HEK293 (cell line): ENCODE measurements at regions not wholly inside any gene's neighbourhood (a gene's known extent, or its start where the extent isn't known, plus 50 kb on each side); places are given as distances from the start of the nearest gene placed in this dataset.

ENCODE experiments used
- CTCF ChIA-PET: fragments of 350-600 bp; formaldehyde crosslinking; extraction: SDS; loops from one replicate; lab custom pipeline; 2021; ENCODE audit warnings: antibody characterized with exemption; lab: Yijun Ruan, JAX
- POLR2A ChIA-PET: fragments of 300-600 bp; formaldehyde crosslinking; extraction: SDS; loops from one replicate; lab custom pipeline; 2020; ENCODE audit warnings: antibody characterized with exemption, inconsistent platforms; lab: Yijun Ruan, JAX
- H3K27ac ChIP-seq: fragments of 200-500 bp; sonication (Bioruptor generic); 2 replicates; pipeline ENCODE4 v1.5.1; 2014; ENCODE audit warnings: low read depth, low read length, control low read depth, inconsistent platforms; ENCODE audit errors: extremely low read depth
- H3K36me3 ChIP-seq, 2 experiments: fragments of 200-500 bp in 1 of 2; sonication (Bioruptor generic) in 1 of 2; 1 replicate in 1 of 2; 2 replicates in 1 of 2; pipeline ENCODE4 v1.5.1; 2014 to 2017; ENCODE audit warnings: inconsistent platforms in 2 of 2, low read length in 2 of 2; ENCODE audit not compliant: control insufficient read depth in 2 of 2, insufficient read depth in 1 of 2
- H3K4me1 ChIP-seq: fragments of 200-500 bp; sonication (Bioruptor generic); 2 replicates; pipeline ENCODE4 v1.5.1; 2014; ENCODE audit warnings: mild to moderate bottlenecking, low read length, inconsistent platforms; ENCODE audit not compliant: control insufficient read depth, insufficient read depth
- H3K4me3 ChIP-seq: 2 replicates; pipeline ENCODE4 v1.5.1; 2011; ENCODE audit warnings: low read depth, mild to moderate bottlenecking, control low read depth, low read length, moderate library complexity
- H3K9me3 ChIP-seq: fragments of 200-500 bp; sonication (Bioruptor generic); 2 replicates; pipeline ENCODE4 v1.5.1; 2014; ENCODE audit warnings: low read depth, low read length, inconsistent platforms; ENCODE audit not compliant: control insufficient read depth, insufficient read depth
- GLI4 ChIP-seq: fragments of 450-650 bp; formaldehyde crosslinking; IDR thresholded peaks from 2 replicates; pipeline ENCODE4 v1.5.1; 2016; ENCODE audit warnings: missing biosample characterization, missing genetic modification characterization
- IKZF3 ChIP-seq: fragments of 450-650 bp; IDR thresholded peaks from 2 replicates; pipeline ENCODE4 v1.5.0; 2018; ENCODE audit warnings: missing biosample characterization, mild to moderate bottlenecking, missing genetic modification characterization, moderate library complexity
- KLF16 ChIP-seq: fragments of 450-650 bp; formaldehyde crosslinking; IDR thresholded peaks from 2 replicates; pipeline ENCODE4 v1.5.1; 2017; ENCODE audit warnings: missing biosample characterization, missing genetic modification characterization
- OSR2 ChIP-seq: fragments of 450-650 bp; formaldehyde crosslinking; IDR thresholded peaks from 2 replicates; pipeline ENCODE4 v1.5.1; 2016; ENCODE audit warnings: missing biosample characterization, missing genetic modification characterization
- ZBTB8A ChIP-seq: fragments of 450-650 bp; formaldehyde crosslinking; IDR thresholded peaks from 2 replicates; pipeline ENCODE4 v1.5.1; 2016; ENCODE audit warnings: missing biosample characterization, missing genetic modification characterization
- ZEB2 ChIP-seq: fragments of 450-650 bp; formaldehyde crosslinking; IDR thresholded peaks from 2 replicates; pipeline ENCODE4 v1.5.1; 2016; ENCODE audit warnings: missing biosample characterization, missing genetic modification characterization
- ZIC2 ChIP-seq: fragments of 450-650 bp; formaldehyde crosslinking; IDR thresholded peaks from 2 replicates; pipeline ENCODE4 v1.5.1; 2016; ENCODE audit warnings: missing biosample characterization, missing genetic modification characterization
- ZNF10 ChIP-seq: fragments of 450-650 bp; formaldehyde crosslinking; IDR thresholded peaks from 2 replicates; pipeline ENCODE4 v1.5.1; 2017; ENCODE audit warnings: missing biosample characterization, missing genetic modification characterization
- ZNF132 ChIP-seq: fragments of 450-650 bp; formaldehyde crosslinking; IDR thresholded peaks from 2 replicates; pipeline ENCODE4 v1.5.1; 2017; ENCODE audit warnings: missing biosample characterization, missing genetic modification characterization, borderline replicate concordance
- ZNF146 ChIP-seq: fragments of 450-650 bp; formaldehyde crosslinking; IDR thresholded peaks from 2 replicates; pipeline ENCODE4 v1.5.1; 2016; ENCODE audit warnings: missing biosample characterization, missing genetic modification characterization
- ZNF19 ChIP-seq: fragments of 450-650 bp; formaldehyde crosslinking; IDR thresholded peaks from 2 replicates; pipeline ENCODE4; 2016; ENCODE audit warnings: missing biosample characterization, missing genetic modification characterization, low read depth
- ZNF416 ChIP-seq: fragments of 450-650 bp; formaldehyde crosslinking; IDR thresholded peaks from 2 replicates; pipeline ENCODE4 v1.5.1; 2016; ENCODE audit warnings: missing biosample characterization, missing genetic modification characterization
- ZNF510 ChIP-seq: fragments of 450-650 bp; formaldehyde crosslinking; IDR thresholded peaks from 2 replicates; pipeline ENCODE4 v1.5.1; 2018; ENCODE audit warnings: mild to moderate bottlenecking, missing genetic modification characterization, missing biosample characterization; ENCODE audit not compliant: insufficient replicate concordance
- ZNF514 ChIP-seq: fragments of 450-650 bp; formaldehyde crosslinking; IDR thresholded peaks from 2 replicates; pipeline ENCODE4 v1.5.1; 2016; ENCODE audit warnings: missing biosample characterization, missing genetic modification characterization
- ZNF518A ChIP-seq: fragments of 450-650 bp; formaldehyde crosslinking; conservative IDR thresholded peaks from 2 replicates; pipeline ENCODE4 v1.5.1; 2016; ENCODE audit warnings: low read depth, missing biosample characterization, missing genetic modification characterization
- ZNF561 ChIP-seq: fragments of 450-650 bp; IDR thresholded peaks from 2 replicates; pipeline ENCODE4 v1.5.1; 2018; ENCODE audit warnings: missing biosample characterization, missing genetic modification characterization, borderline replicate concordance
- ZNF626 ChIP-seq: fragments of 450-650 bp; sonication (Bioruptor Pico); formaldehyde crosslinking; IDR thresholded peaks from 2 replicates; pipeline ENCODE4 v1.5.1; 2018; ENCODE audit warnings: missing biosample characterization, missing genetic modification characterization, inconsistent platforms
- TF ChIP-seq, protein P1 (sequence below): fragments of 450-650 bp; formaldehyde crosslinking; IDR thresholded peaks from 2 replicates; pipeline ENCODE4 v1.5.1; 2016; ENCODE audit warnings: missing biosample characterization, missing genetic modification characterization
- TF ChIP-seq, protein P2 (sequence below): fragments of 450-650 bp; formaldehyde crosslinking; IDR thresholded peaks from 2 replicates; pipeline ENCODE4 v1.5.1; 2016; ENCODE audit warnings: missing biosample characterization, missing genetic modification characterization

GRCh38 chr11:128310005-128310404 is 277.4 kb downstream of the ETS1 start (continued):
- TF ChIP-seq ZEB2 (tag by site-specific recombination) (no peak), ZNF10 (no peak)

GRCh38 chr11:128308794-128309193 is 278.6 kb downstream of the ETS1 start:
- TF ChIP-seq ZNF626 (tag by site-specific recombination) (no peak), ZNF416 (tag by site-specific recombination) (no peak), ZNF518A (tag by site-specific recombination) (no peak), ZNF510 (tag by site-specific recombination) (no peak), ZNF514 (tag by site-specific recombination) (no peak), ZIC2 (no peak), OSR2 (tag by site-specific recombination) (no peak), ZNF10 (no peak), ZNF132 (tag by site-specific recombination) (no peak), IKZF3 (tag by site-specific recombination) (no peak)
- TF ChIP-seq, protein P1, sequence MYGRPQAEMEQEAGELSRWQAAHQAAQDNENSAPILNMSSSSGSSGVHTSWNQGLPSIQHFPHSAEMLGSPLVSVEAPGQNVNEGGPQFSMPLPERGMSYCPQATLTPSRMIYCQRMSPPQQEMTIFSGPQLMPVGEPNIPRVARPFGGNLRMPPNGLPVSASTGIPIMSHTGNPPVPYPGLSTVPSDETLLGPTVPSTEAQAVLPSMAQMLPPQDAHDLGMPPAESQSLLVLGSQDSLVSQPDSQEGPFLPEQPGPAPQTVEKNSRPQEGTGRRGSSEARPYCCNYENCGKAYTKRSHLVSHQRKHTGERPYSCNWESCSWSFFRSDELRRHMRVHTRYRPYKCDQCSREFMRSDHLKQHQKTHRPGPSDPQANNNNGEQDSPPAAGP: no peak
- TF ChIP-seq, protein P2, sequence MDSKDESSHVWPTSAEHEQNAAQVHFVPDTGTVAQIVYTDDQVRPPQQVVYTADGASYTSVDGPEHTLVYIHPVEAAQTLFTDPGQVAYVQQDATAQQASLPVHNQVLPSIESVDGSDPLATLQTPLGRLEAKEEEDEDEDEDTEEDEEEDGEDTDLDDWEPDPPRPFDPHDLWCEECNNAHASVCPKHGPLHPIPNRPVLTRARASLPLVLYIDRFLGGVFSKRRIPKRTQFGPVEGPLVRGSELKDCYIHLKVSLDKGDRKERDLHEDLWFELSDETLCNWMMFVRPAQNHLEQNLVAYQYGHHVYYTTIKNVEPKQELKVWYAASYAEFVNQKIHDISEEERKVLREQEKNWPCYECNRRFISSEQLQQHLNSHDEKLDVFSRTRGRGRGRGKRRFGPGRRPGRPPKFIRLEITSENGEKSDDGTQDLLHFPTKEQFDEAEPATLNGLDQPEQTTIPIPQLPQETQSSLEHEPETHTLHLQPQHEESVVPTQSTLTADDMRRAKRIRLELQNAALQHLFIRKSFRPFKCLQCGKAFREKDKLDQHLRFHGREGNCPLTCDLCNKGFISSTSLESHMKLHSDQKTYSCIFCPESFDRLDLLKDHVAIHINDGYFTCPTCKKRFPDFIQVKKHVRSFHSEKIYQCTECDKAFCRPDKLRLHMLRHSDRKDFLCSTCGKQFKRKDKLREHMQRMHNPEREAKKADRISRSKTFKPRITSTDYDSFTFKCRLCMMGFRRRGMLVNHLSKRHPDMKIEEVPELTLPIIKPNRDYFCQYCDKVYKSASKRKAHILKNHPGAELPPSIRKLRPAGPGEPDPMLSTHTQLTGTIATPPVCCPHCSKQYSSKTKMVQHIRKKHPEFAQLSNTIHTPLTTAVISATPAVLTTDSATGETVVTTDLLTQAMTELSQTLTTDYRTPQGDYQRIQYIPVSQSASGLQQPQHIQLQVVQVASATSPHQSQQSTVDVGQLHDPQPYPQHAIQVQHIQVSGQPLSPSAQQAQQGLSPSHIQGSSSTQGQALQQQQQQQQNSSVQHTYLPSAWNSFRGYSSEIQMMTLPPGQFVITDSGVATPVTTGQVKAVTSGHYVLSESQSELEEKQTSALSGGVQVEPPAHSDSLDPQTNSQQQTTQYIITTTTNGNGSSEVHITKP (tag by site-specific recombination): no peak
- Histone ChIP-seq H3K27ac (no peak overlapping the region), H3K4me3 (no peak overlapping the region), H3K4me1 (no peaks in the 10 kb centered on the region), H3K36me3 (no peaks in the 10 kb centered on the region), H3K9me3 (no peaks in the 10 kb centered on the region)
- ChIA-PET POLR2A (no interaction called here), CTCF (interaction anchor here (0.7 to 1.7 kb wide), 3 partner anchors 10 to 20 kb away, joined by 3 to 4 read pairs (median 3); no protein-coding TSS in a partner anchor)

DNA sequence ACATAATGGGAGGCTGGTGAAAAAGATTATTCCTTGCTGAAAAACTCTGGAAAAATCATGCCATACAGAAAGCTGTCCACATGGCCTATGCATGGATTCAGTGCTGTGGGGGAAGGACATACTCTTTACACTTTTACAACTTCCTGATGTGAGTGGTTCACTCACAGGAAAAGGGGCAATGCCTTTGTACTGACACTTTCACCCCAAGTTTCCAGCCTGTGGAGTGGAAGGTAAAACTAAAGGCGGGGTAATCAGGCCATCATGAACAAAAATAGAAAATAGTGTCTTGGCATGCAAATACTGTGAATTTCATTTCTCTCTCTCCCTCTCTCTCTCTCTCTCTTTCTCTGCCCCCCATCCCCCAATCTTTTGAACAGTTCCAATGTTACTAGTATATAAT is 281.8 kb downstream of the ETS1 start:
- Histone ChIP-seq H3K9me3 (no peaks in the 10 kb centered on the region), H3K36me3 (no peaks in the 10 kb centered on the region), H3K27ac (no peak overlapping the region), H3K4me3 (no peak overlapping the region)
- ChIA-PET CTCF (interaction anchor here (1.0 kb wide), 1 partner anchor 249 kb away, joined by 3 read pairs; no protein-coding TSS in a partner anchor), POLR2A (no interaction called here)
- no peak for TF ChIP-seq KLF16
- no peak for TF ChIP-seq GLI4 (tag by site-specific recombination)
- TF ChIP-seq ZNF146: no peak
- TF ChIP-seq ZNF561: no peak
- TF ChIP-seq ZNF19: no peak
- no peak for TF ChIP-seq ZBTB8A (tag by site-specific recombination)
- TF ChIP-seq, all 188 proteins: peak for 0
- no peaks in the 10 kb centered on the region for H3K4me1 ChIP-seq
